GM12878 (cell line): ENCODE measurements at regions not wholly inside any gene's neighbourhood (a gene's known extent, or its start where the extent isn't known, plus 50 kb on each side); places are given as distances from the start of the nearest gene placed in this dataset.

Source experiments
- ATAC-seq: fragments of 200-7000 bp; cut with Tn5 transposase; 3 replicates; pipeline ENCODE4 v1.9.1; 2020; ENCODE audit warnings: mild to moderate bottlenecking, moderate library complexity
- BruUV-seq: library from RNA; stranded (reverse); fragments of 400-500 nt; replicated peaks from 2 replicates; lab custom pipeline; 2021; lab: Mats Ljungman, UMichigan
- CTCF ChIA-PET: fragments of 300-600 bp; sonication (Branson Sonifier 250); formaldehyde crosslinking; extraction: SDS; loops from one replicate; lab custom pipeline; 2021; ENCODE audit warnings: inconsistent platforms; lab: Yijun Ruan, JAX
- POLR2A ChIA-PET: fragments of 350-600 bp; formaldehyde crosslinking; extraction: SDS; loops from one replicate; lab custom pipeline; 2021; ENCODE audit warnings: inconsistent platforms; lab: Charles Lee
- RAD21 ChIA-PET: fragments of 300-600 bp; sonication (Branson Sonifier 250); formaldehyde crosslinking; loops from one replicate; lab custom pipeline; 2023; ENCODE audit warnings: antibody characterized with exemption; ENCODE audit not compliant: unreplicated experiment; lab: Charles Lee
- SMC1A ChIA-PET: fragments of 300-600 bp; sonication (Branson Sonifier 250); formaldehyde crosslinking; loops from one replicate; lab custom pipeline; 2023; ENCODE audit not compliant: unreplicated experiment, uncharacterized antibody; lab: Charles Lee
- DNase-seq: peaks from one replicate; pipeline ENCODE4 v3.0.0-alpha.2; 2011; ENCODE audit warnings: low read depth, low spot score
- FAIRE-seq: peaks from 3 replicates; lab custom pipeline; 2011; peaks lifted over from hg19 to GRCh38; lab: Jason Lieb, UNC
- H2AFZ ChIP-seq: 2 replicates; pipeline ENCODE4 v1.6.0; 2011; ENCODE audit warnings: low read depth, low read length, control low read depth; ENCODE audit not compliant: control insufficient read depth
- H3K27ac ChIP-seq: 2 replicates; pipeline ENCODE4 v1.5.1; 2011; ENCODE audit warnings: control low read depth; ENCODE audit not compliant: control insufficient read depth, insufficient read depth
- H3K27me3 ChIP-seq, 2 experiments: replicated peaks in 1 of 2; 2 replicates each; pipeline versions ENCODE4 v1.6.0 to v1.6.1; 2011; ENCODE audit warnings: low read length in 1 of 2; ENCODE audit not compliant: control insufficient read depth in 2 of 2, insufficient read depth in 2 of 2
- H3K36me3 ChIP-seq, 2 experiments: 2 replicates each; pipeline ENCODE4 v1.5.1; 2011; ENCODE audit warnings: low read length in 1 of 2; ENCODE audit not compliant: control insufficient read depth in 2 of 2, insufficient read depth in 2 of 2
- H3K4me1 ChIP-seq: 2 replicates; pipeline ENCODE4 v1.6.1; 2011; ENCODE audit warnings: mild to moderate bottlenecking, low read length, moderate library complexity, mixed read lengths; ENCODE audit not compliant: control insufficient read depth, insufficient read depth
- H3K4me2 ChIP-seq: 2 replicates; pipeline ENCODE4 v1.6.0; 2011; ENCODE audit warnings: control low read depth; ENCODE audit not compliant: control insufficient read depth, insufficient read depth
- H3K4me3 ChIP-seq: fragments of 200-600 bp; sonication (generic); 2 replicates; pipeline ENCODE4 v1.5.1; 2016
- H3K79me2 ChIP-seq: 2 replicates; pipeline ENCODE4 v1.6.0; 2011; ENCODE audit warnings: low read length; ENCODE audit not compliant: control insufficient read depth, insufficient read depth
- H3K9ac ChIP-seq: 2 replicates; pipeline ENCODE4 v1.8.0; 2011; ENCODE audit warnings: low read length, control low read depth, mixed read lengths; ENCODE audit not compliant: control insufficient read depth, insufficient read depth
- H3K9me3 ChIP-seq: replicated peaks from 3 replicates; pipeline ENCODE4 v1.5.1; 2011; ENCODE audit warnings: mild to moderate bottlenecking, low read length; ENCODE audit not compliant: control insufficient read depth, insufficient read depth
- H4K20me1 ChIP-seq: 2 replicates; pipeline ENCODE4 v1.6.0; 2011; ENCODE audit not compliant: control insufficient read depth, insufficient read depth
- GABPA ChIP-seq: IDR thresholded peaks from 2 replicates; pipeline ENCODE4 v1.6.1; 2014; ENCODE audit warnings: antibody characterized with exemption, low read depth, mild to moderate bottlenecking, inconsistent platforms
- IKZF1 ChIP-seq: fragments of 450-650 bp; conservative IDR thresholded peaks from 2 replicates; pipeline ENCODE4 v1.6.1; 2017; ENCODE audit warnings: antibody characterized with exemption, mild to moderate bottlenecking
- JUNB ChIP-seq: IDR thresholded peaks from 2 replicates; pipeline ENCODE4 v1.6.1; 2016; ENCODE audit warnings: antibody characterized with exemption, mild to moderate bottlenecking
- MTA3 ChIP-seq: IDR thresholded peaks from 2 replicates; pipeline ENCODE4 v1.6.1; 2012; ENCODE audit warnings: low read length, inconsistent platforms, borderline replicate concordance
- NFXL1 ChIP-seq: fragments of 450-650 bp; IDR thresholded peaks from 2 replicates; pipeline ENCODE4 v1.6.1; 2017; ENCODE audit warnings: antibody characterized with exemption, mild to moderate bottlenecking, borderline replicate concordance
- SREBF1 ChIP-seq: IDR thresholded peaks from 2 replicates; pipeline ENCODE4 v1.6.1; 2012; ENCODE audit warnings: mild to moderate bottlenecking, low read length
- TCF3 ChIP-seq: IDR thresholded peaks from 2 replicates; pipeline ENCODE4 v1.6.1; 2012; ENCODE audit warnings: low read depth, mild to moderate bottlenecking, low read length, borderline replicate concordance; ENCODE audit not compliant: insufficient read depth
- USF2 ChIP-seq: IDR thresholded peaks from 2 replicates; pipeline ENCODE4 v1.6.1; 2011; ENCODE audit warnings: low read depth, low read length, improper control_type of control experiment, borderline replicate concordance
- WRNIP1 ChIP-seq: IDR thresholded peaks from 2 replicates; pipeline ENCODE4 v1.6.1; 2011; ENCODE audit warnings: low read depth, low read length, improper control_type of control experiment, borderline replicate concordance
- YBX1 ChIP-seq: fragments of 450-650 bp; IDR thresholded peaks from 2 replicates; pipeline ENCODE4 v1.6.1; 2016; ENCODE audit warnings: antibody characterized with exemption
- WGBS: methylation state at CpG from one replicate; pipeline ENCODE4 v1.1.6; 2016; ENCODE audit warnings: low lambda C conversion rate; ENCODE audit not compliant: insufficient replicate concordance, insufficient coverage; ENCODE audit errors: missing lambda C conversion rate; 5-methylcytosine and 5-hydroxymethylcytosine counted together
- in situ Hi-C: fragments of 300-500 bp; cut with MboI; formaldehyde crosslinking; loops from 9 replicates; pipeline ENCODE4 v1.14.3; 2018; ENCODE audit warnings: mixed read lengths
- intact Hi-C: fragments of 100-400 bp; cut with micrococcal nuclease; formaldehyde crosslinking; loops from one replicate; pipeline ENCODE4 v1.14.2; 2022; ENCODE audit not compliant: unreplicated experiment
- TF ChIP-seq, protein P1 (sequence below): IDR thresholded peaks from 2 replicates; pipeline ENCODE4 v1.6.1; 2012; ENCODE audit warnings: low read depth, low read length, improper control_type of control experiment

DNA sequence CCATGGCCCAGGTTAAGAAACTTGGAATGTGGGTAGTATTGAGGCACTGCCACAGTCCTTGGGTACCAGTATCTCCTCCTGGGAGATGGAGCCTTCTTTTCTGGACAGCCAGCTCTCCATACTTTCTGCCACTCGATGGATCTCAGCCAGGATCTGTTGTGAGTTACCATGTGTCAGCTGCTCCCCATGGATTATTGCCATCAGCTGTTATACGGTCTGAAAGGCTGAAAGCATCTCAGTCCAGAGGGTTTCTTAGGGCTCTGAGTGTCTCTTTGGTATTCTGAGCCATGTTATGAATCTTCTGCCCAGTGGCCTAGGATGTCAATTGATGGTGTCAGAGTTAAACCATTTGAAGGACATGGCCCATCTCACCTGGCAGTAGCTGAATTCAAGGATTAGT, 197.5 kb downstream of the C7orf25 start:
- POLR2A ChIA-PET = no interaction called here
- FAIRE-seq = no peak

More for the DNA sequence above, 197.5 kb downstream of the C7orf25 start:
- no peak for ATAC-seq
- H2AFZ ChIP-seq = no peak overlapping the region
- H3K27me3 ChIP-seq = no peaks in the 10 kb centered on the region
- no peaks in the 10 kb centered on the region for H3K79me2 ChIP-seq
- no TSS peak for BruUV-seq
- no peak overlapping the region for H3K4me2 ChIP-seq
- in situ Hi-C loops = no loop called here
- ChIA-PET RAD21 (no interaction called here), SMC1A (no interaction called here), CTCF (no interaction called here)
- intact Hi-C loops = no loop called here
- no peak for DNase-seq
- no peak overlapping the region for H3K9ac ChIP-seq
- WGBS = 0% methylated on average over 2 of the region's 2 CpGs
- H3K4me3 ChIP-seq = no peak overlapping the region
- no peaks in the 10 kb centered on the region for H3K4me1 ChIP-seq
- H3K9me3 ChIP-seq = no peaks in the 10 kb centered on the region
- TF ChIP-seq USF2 (no peak), IKZF1 (no peak), NFXL1 (no peak), MTA3 (no peak), SREBF1 (no peak), YBX1 (no peak), GABPA (no peak), WRNIP1 (no peak), TCF3 (no peak), JUNB (no peak)
- TF ChIP-seq, protein P1, sequence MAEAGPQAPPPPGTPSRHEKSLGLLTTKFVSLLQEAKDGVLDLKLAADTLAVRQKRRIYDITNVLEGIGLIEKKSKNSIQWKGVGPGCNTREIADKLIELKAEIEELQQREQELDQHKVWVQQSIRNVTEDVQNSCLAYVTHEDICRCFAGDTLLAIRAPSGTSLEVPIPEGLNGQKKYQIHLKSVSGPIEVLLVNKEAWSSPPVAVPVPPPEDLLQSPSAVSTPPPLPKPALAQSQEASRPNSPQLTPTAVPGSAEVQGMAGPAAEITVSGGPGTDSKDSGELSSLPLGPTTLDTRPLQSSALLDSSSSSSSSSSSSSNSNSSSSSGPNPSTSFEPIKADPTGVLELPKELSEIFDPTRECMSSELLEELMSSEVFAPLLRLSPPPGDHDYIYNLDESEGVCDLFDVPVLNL = no peak
- no peaks in the 10 kb centered on the region for H4K20me1 ChIP-seq
- no peaks in the 10 kb centered on the region for H3K36me3 ChIP-seq
- no peak overlapping the region for H3K27ac ChIP-seq
